ENCODE measurements at regions not wholly inside any gene's neighbourhood (a gene's known extent, or its start where the extent isn't known, plus 50 kb on each side); places are given as distances from the start of the nearest gene placed in this dataset.

DNA sequence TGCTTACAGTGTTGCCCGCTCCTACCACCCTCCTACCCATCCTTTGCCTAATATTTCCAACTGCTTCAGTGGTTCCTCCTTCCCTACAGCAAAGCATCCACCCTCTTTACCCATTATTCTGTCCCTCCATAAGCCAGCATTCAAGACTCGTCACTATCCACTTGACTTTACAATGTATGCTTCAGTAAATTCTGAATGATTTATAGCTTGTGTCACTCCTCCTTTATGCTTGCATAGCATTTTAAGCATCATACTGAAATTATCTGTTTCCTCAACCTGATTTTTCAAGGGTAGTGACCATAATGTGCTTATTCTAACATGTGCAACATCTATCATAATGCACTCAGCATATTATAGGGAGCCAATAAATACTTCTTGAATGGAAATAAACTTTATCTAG is 365.5 kb downstream of the RAB28 start:
- no peak for DNase-seq

DNA sequence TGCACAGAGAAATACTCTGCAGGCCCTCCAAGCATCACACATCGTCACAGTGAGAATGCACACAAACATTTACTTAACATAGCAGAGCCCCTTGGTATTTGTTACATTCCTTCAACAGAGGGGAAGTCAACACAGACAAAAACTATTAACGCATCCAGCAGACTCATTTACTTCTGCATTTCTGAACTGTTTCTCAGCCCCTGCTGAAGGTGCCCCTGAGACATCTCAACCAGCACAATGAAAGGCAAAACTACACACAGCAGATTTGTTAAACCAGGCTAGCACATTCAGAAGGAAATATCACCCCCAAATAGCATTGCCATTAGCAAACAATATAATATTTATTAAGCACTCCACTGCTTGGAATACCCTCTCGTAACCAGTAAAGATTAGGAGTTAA is 367.0 kb downstream of the RAB28 start:
- no peak for DNase-seq

GRCh38 chr4:13112030-13112429 is 372.1 kb downstream of the RAB28 start:
- DNase-seq, result no peak

GRCh38 chr4:13109536-13109935 is 374.6 kb downstream of the RAB28 start:
- no peak for DNase-seq

- no peak for DNase-seq
Observed at GRCh38 chr4:13108096-13108495, 376.0 kb downstream of the RAB28 start.

DNA sequence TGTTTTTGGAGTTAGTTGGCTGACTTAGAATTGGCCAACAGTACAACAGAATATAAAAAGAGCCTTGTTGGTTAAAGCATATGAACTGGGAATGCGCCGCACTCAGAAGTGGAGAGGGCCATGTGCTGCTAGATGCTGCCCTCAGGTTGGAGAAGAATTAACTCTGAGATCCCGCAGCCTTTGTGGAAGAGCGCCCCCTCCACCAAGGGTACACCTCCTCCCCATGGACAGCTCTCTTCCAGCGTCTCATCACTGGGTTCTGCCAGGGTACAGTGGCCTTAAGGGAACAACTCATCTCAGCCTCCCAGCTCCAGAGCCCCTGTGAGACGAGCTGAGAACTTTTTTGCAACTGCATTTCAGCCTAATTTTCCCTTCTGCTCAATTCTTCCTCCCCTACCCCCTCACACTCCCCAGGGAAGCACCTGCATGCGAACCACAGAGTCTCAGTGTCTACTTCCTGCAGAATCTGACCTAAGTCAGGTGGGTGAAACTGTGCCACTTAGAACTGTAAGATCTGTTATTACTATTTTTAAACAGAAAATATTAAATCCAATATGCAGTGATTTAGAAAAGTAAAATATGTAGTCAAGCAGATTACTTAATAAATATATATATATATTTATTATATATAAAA is 380.6 kb downstream of the RAB28 start:
- DNase-seq, result no peak

GRCh38 chr4:13102092-13102742 is 381.9 kb downstream of the RAB28 start:
- DNase-seq, result no peak

GRCh38 chr4:13097971-13098370 is 386.2 kb downstream of the RAB28 start:
- DNase-seq, result no peak

DNA sequence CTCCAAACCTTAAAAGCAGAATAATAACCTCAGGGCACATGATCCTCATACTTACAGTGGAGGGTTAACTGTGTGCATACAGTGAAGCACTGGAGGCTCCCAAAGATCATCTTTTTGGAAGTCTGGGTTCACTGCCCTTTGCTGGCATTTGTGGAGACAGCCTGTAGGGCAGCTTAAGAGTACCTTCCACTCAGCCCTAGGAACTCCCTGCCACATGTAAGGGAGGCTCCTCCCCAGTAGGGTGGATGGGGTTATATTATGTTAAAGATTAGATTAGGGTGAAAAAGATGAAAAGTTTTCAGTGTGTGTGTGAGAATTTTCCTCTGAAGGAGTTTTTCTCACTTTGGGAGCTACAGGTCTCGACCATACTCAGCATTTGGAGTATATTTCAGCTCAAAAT is 388.4 kb downstream of the RAB28 start:
- DNase-seq, result no peak

DNA sequence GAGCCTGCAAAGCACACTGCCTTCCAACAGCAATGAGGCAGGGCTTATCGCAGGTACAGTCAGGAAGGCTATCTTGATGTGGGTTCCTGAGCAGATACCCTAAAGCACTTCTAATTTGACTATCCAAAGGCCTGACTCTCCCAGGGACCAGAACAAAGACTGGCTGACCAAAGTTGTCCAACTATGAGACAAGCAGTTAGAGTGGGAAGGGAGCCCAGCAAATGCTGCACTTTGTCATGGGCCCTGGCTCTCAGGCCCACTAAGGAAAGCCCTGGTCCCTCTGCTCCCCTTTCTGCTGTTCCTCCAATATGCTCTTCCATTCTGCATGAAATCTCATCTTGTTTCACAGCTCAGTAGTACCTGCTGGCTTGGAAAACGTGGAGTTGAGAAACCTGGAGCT is 391.0 kb downstream of the RAB28 start:
- DNase-seq, result no peak

GRCh38 chr4:13092702-13093101 is 391.4 kb downstream of the RAB28 start:
- DNase-seq, result no peak

DNA sequence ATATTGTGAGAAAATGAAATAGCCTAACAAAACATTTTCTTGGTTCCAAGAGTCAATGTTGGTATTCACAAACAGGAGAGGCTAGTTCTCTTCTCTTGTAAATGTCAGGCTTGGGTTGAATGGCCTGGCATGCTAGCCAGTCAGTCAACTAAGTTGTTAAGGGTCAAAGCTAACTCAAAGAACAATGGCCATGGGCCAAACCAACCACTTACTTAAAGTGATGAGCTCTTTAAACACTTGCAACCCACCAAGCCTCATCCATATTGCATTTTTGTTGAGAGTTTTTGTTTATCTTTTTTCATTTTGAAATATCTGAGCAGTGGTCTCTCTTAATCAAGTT is 394.5 kb downstream of the RAB28 start:
- DNase-seq, result no peak

DNA sequence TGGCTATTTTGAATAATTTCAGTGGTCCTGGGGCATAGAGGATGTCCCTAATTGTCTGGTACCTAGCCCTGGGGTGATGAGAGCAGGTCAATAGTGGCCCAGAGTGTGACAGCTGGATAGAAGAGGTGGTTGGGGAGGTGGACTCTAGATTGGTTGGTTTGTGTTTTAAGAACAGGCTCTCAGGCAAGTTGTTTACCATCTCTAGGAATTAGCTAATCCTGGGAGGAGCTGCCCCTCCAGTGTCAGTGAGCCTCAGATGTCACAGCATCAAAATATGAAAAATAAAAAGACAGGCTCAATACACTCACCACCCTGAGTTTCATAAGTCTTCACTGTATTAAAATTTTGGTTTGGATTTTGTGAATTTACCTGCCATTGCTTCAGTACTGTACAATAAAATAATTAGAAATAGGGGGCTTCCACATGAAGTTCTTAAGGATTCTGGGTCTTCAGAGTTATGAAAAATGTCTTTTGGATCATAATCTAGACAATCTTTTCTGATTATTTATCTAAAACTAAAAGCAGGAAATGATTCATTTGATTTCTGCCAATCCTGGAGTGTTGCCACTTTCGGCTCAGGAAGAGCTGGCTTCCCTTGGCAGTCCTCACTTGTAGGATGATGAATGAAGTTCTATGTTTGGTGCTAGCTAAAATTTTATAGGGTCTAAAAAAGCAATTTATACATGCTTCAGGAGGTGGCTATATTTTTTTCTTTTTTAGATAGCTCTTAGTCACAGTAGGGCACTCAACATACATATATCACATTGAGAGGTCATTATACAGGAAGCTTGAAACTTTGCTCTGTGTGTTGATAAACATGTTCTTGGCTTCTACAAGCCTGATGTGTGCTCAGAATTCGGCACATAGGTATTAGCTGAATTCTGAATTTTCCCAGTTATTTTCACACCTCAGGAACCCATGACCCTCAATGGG is 395.1 kb downstream of the RAB28 start:
- DNase-seq, result no peak

DNA sequence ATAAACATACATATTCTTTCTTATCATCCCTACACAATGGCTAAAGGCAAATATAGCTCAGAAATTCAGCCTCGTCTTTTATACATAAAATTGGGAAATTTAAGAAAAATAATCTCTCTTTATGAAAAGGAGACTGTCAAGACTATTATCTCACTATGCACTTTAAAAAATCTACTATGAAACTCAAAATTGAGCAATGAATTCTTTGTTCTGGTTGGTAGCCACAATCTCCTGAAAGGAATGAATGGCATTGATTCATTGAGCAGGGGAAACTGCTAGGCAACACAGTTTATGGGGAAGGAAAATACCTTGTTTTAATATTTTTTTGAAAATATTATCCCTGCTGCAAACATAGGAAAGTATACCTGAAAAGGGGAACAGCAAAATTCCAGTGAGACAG is 397.1 kb downstream of the RAB28 start:
- DNase-seq, result no peak

DNA sequence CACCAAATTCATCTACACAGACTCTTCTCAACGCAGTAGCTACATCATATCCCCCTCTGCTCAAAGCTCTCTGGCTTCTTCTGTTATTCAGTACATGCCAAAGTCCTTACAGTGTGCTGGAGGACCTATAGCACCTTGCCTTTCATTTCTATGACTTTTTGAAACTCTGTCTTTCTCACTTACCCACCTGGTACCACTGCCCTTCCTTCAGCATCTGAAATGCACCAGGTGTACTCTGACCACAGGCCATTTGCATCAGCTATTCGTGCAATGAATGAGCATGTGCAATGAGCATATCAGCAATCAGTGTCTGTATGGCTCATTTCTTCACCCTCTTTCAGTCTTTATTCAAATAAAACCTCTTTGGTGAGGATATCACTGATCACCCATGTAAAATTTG is 399.9 kb downstream of the RAB28 start:
- no peak for DNase-seq

GRCh38 chr4:13081830-13082229 is 402.3 kb downstream of the RAB28 start:
- no peak for DNase-seq

DNA sequence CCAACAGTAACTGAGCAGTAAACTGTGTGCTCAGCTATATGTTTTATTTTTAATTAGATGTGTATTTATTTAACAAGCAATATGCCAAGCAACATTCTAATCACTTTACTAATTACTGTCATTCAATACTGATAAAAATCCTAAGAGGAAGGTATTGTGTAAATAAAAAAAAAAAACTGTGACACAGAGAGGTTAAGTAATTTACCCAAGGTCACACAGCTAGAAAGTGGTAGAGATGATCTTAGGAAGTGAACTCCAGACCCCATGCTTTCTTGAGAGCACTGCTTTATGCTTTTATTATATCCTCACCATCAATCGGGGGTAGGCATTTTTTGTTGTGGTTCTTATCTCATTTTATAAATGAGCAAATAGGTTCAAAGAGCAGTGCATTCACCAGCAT is 417.1 kb downstream of the RAB28 start:
- no peak for DNase-seq

DNA sequence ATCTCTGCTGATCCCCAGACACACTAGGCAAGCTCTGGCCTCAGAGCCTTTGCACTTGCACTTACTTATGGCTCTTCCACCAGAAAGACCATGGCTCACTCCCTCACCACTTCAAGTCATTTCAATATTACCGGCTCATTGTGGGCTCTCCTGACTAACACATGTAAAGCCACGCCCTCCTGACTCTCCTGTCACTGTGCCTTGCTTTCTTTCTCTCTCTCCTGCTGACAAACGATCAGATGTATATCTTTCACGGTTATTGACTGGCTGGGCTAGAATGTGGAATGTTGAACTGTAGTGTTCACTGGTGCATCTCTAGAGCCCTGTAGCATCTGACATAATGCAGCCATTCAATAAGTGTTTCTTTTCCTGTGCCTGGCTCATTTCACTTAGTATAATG is 425.1 kb downstream of the RAB28 start:
- DNase-seq, result no peak

GRCh38 chr4:13056630-13057189 is 427.4 kb downstream of the RAB28 start:
- no peak for DNase-seq

DNA sequence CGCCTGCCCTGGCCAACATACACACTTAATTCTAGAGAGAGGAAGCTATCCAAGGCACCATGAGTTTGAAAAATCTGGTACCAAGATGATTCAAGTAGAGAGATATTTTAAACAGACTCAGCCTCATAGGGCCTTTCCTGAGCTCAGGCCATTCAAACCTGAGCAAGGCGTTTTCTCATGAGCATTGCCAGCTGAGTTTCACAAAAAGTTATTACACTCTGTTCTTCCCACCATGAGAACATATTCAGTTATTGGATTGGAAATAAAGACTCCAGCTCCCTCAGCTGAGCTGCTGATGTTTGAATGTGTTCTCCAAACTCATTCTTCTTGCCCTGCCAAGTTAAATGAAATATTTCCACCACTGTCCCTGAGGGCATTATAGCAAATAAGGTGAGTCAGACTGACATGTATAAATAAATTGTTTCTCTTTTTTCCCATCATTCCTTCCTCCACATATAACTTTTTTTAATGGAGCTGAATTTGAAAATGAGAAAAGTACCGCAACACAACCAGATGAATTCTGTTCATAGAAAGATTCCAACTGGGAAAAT is 429.6 kb downstream of the RAB28 start:
- DNase-seq, result no peak

- DNase-seq, result no peak
Observed at GRCh38 chr4:13047591-13047990, 436.5 kb downstream of the RAB28 start.

DNA sequence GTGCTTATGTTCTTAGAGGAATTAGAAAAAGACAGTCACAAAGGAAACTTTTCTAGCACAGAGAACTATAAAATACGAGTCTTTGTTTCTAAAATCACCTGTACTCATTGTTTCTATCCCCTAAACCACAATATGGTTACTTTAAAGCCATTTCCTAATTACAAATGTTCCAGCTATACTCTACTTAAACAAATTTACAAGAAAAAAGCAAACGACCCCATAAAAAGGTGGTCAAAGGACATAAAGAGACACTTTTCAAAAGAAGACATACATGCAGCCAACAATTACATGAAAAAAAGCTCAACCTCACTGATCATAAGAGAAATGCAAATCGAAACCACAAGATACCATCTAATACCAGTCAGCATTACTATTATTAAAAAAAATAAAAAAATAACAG is 447.3 kb downstream of the RAB28 start:
- no peak for DNase-seq

DNA sequence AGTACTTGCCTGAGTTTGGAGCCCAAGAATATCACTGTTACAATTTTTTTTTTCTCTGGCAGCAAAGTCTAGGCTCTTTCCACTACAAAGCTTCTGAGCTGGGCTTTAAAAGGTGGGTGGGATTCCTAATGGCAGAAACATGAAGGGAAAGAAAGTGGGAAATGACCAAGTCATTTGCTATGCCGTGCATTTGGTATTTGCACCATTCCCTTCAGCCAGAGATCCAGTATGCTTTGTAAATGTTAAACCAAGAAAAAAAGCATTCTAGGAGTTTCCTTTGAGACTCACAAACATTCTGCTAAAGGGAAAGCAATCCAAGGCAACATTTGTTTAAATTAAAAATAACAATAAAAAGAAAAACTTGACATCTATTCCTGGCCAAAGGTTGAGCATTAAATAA is 451.2 kb downstream of the RAB28 start:
- no peak for DNase-seq

Measured in activated T-cell treated with anti-CD3 and anti-CD28 coated beads, Interleukin-2, amount 50 U/mL, for 1 hour (primary cell).